Choroid plexus epithelial cell (primary cell): ENCODE measurements at regions not wholly inside any gene's neighbourhood (a gene's known extent, or its start where the extent isn't known, plus 50 kb on each side); places are given as distances from the start of the nearest gene placed in this dataset.
"Not testable (repeated sequence)": the region's sequence is repeated elsewhere in the genome, so short reads cannot be mapped to it uniquely, and the experiment has no call there.

Experiments used
- DNase-seq: peaks from one replicate; pipeline ENCODE4 v3.0.0-alpha.2; 2010; ENCODE audit warnings: low read depth
- H3K4me3 ChIP-seq: 2 replicates; pipeline ENCODE4 v1.5.1; 2011; ENCODE audit warnings: low read depth, mild to moderate bottlenecking, control low read depth, low read length, moderate library complexity
- CTCF ChIP-seq: conservative IDR thresholded peaks from 2 replicates; pipeline ENCODE4 v1.5.1; 2011; ENCODE audit warnings: low read depth, mild to moderate bottlenecking, control low read depth, inconsistent platforms, low read length, moderate library complexity

GRCh38 chr14:35932136-35932535, 106.0 kb downstream of the BRMS1L start:
- no peak for DNase-seq
- no peak for TF ChIP-seq CTCF
- H3K4me3 ChIP-seq: no peak overlapping the region

- no peak overlapping the region for H3K4me3 ChIP-seq
- no peak for DNase-seq
- TF ChIP-seq CTCF: no peak
Measured at GRCh38 chr14:35931346-35931745, 105.2 kb downstream of the BRMS1L start.

- DNase-seq: no peak
- no peak for TF ChIP-seq CTCF
- no peak overlapping the region for H3K4me3 ChIP-seq
Measured at GRCh38 chr14:35929186-35929585, 103.0 kb downstream of the BRMS1L start.

GRCh38 chr14:35927727-35928126, 101.6 kb downstream of the BRMS1L start:
- no peak for DNase-seq
- H3K4me3 ChIP-seq: no peak overlapping the region
- no peak for TF ChIP-seq CTCF

- no peak overlapping the region for H3K4me3 ChIP-seq
- TF ChIP-seq CTCF: no peak
- no peak for DNase-seq
Measured at GRCh38 chr14:35925319-35925718, 99.2 kb downstream of the BRMS1L start.

- not testable (repeated sequence) for DNase-seq
Measured at GRCh38 chr14:35922590-35922989, 96.5 kb downstream of the BRMS1L start.

GRCh38 chr14:35921745-35922144, 95.6 kb downstream of the BRMS1L start:
- TF ChIP-seq CTCF: no peak
- no peak for DNase-seq
- H3K4me3 ChIP-seq: no peak overlapping the region

More at GRCh38 chr14:35922590-35922989, 96.5 kb downstream of the BRMS1L start:
- H3K4me3 ChIP-seq: not testable (repeated sequence)
